ENCODE measurements at regions not wholly inside any gene's neighbourhood (a gene's known extent, or its start where the extent isn't known, plus 50 kb on each side); places are given as distances from the start of the nearest gene placed in this dataset.

DNA sequence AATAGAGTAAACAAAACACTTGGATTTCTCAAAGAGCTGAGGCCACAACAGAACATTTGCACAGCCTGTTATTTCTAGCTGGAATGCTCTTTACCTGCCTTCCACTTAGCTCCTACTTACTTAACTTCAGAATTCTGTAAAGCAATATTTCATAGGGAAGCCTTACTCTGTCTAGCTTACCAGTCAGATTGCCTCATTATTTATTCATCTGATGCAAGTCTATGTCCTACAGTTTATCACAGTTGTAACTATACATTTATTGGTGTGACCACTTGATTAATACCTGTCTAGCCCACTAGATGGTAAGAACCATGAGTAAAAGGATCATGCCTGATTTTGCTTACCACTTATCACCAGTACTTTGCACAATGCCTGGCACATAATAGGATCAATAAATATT is 56.1 kb upstream of the ME3 start:
- TF ChIP-seq, protein P1, sequence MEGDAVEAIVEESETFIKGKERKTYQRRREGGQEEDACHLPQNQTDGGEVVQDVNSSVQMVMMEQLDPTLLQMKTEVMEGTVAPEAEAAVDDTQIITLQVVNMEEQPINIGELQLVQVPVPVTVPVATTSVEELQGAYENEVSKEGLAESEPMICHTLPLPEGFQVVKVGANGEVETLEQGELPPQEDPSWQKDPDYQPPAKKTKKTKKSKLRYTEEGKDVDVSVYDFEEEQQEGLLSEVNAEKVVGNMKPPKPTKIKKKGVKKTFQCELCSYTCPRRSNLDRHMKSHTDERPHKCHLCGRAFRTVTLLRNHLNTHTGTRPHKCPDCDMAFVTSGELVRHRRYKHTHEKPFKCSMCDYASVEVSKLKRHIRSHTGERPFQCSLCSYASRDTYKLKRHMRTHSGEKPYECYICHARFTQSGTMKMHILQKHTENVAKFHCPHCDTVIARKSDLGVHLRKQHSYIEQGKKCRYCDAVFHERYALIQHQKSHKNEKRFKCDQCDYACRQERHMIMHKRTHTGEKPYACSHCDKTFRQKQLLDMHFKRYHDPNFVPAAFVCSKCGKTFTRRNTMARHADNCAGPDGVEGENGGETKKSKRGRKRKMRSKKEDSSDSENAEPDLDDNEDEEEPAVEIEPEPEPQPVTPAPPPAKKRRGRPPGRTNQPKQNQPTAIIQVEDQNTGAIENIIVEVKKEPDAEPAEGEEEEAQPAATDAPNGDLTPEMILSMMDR (IDR thresholded peaks at IDR 0.05) = no peak
- TF ChIP-seq ZFX (IDR thresholded peaks at IDR 0.05; ENCODE audit: borderline replicate concordance) = no peak
